Stimulated activated naive CD8-positive, alpha-beta T cell treated with anti-CD3 and anti-CD28 coated beads, Interleukin-15, Interleukin-2, amounts not matched to agents 100 U/mL and 50 U/mL, for 24 hours (primary cell): ENCODE measurements at regions not wholly inside any gene's neighbourhood (a gene's known extent, or its start where the extent isn't known, plus 50 kb on each side); places are given as distances from the start of the nearest gene placed in this dataset.

Experiments used
- ATAC-seq: fragments of 150-1000 bp; cut with Tn5 transposase; one replicate; pipeline ENCODE4 v1.10.0; 2021
- DNase-seq: peaks from one replicate; pipeline ENCODE4 v3.0.0; 2021

DNA sequence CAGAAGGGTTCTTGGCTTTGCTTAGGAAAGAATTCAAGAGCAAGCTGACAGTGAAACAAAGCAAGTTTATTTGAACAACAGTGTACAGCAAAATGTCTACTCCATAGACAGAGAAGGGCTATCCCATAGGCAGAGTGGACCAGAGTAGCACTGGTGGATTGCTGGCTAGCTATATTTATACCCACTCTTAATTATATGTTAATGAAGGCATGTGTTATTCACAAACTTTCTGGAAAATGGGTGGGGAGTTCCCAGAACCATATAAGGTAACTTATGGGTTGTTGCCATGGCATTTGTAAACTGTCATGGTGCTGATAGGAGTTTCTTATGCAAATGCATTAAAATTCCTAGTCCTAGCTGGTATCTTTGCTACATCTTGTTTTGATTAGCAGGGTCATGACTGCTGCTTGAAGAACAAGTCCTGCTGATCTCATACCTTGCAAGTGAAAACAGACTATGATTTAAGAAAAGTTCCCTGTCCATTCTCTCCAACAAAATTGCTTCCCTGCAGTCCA is 330.5 kb downstream of the BUD13 start:
- no peak for ATAC-seq
- DNase-seq, result no peak

- ATAC-seq (no peak), DNase-seq (no peak)
These were observed 333.5 kb downstream of the BUD13 start for GRCh38 chr11:116439361-116439677.

DNA sequence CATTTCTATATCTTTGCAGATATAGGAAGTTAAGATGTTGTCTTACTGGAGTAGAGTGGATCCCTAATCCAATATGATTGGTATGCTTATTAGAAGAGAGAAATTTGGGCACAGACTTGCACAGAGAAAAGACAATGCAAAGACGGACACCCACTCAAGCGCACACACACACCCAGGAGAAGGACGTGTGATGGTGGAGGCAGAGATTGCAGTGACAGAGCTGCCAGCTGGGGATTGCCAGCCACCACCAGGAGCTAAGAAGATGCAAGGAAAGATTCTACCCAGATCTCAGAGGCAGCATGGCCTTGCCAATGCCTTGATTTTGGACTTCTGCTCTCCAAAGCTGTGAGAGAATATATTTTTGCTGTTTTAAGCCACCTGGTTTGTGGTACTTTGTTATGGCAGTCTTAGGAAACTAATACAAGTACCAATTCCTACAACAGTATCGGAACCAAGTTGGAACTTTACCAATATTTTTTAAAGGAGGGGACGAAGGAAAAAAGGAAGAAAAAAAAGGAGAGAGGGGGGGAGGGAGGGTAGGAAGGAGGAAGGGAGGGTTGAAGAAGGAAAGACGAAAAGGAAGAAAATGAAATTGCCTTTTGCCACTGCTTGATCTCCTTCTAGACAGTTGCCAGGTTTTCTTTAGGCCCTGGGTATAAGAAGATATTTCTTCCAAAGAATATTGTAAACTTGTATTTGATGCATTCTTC is 334.0 kb downstream of the BUD13 start:
- ATAC-seq (no peak), DNase-seq (no peak)

GRCh38 chr11:116434986-116435385 is 337.8 kb downstream of the BUD13 start:
- DNase-seq, result no peak
- no peak for ATAC-seq

- ATAC-seq (no peak), DNase-seq (no peak)
These were observed 340.5 kb downstream of the BUD13 start for GRCh38 chr11:116432301-116432700.

GRCh38 chr11:116431842-116432241 is 340.9 kb downstream of the BUD13 start:
- DNase-seq (no peak), ATAC-seq (no peak)

GRCh38 chr11:116428638-116428975 is 344.2 kb downstream of the BUD13 start:
- DNase-seq (no peak), ATAC-seq (no peak)

DNA sequence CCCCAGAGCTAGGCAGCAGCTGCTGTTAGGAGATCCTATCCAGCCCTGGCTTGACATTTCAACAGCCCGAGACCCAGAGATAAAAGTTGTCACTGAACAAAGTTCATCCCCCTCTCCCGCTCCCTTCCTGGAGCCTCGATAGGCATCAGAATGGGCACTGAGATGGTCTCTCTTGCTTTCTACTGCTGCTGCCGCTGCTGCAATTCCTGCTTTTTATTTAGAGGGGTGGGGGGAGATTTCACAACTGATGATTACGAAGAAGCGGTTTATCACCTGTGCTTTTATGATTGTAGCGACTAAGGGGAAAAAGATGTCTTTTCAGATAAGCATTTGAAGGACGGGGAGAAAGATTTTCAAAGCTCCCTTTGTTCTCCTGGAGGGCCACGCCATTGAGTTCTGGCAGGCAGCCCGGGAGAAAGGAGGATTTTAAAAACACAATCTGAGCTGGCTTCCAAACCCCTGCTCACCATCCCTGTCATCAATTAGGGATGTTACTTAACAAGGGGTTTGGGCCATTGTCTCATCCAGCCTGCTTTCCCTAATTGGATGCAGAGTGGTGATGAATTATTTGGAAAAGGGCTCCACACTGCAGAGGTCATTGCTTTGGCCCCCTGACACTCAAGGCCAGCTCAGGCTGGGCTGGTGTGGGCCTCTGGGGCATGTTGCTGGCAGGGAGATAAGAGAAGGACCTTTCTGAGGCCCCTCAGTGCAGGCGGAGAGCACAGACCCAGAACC is 344.7 kb downstream of the BUD13 start:
- ATAC-seq, result no peak
- DNase-seq, result no peak

- ATAC-seq, result no peak
- DNase-seq, result no peak
These were observed 345.4 kb downstream of the BUD13 start for GRCh38 chr11:116427337-116427902.

GRCh38 chr11:116426761-116427160 is 346.0 kb downstream of the BUD13 start:
- DNase-seq, result no peak
- no peak for ATAC-seq

- ATAC-seq (no peak), DNase-seq (no peak)
These were observed 348.0 kb downstream of the BUD13 start for GRCh38 chr11:116424615-116425261.

- DNase-seq (no peak), ATAC-seq (no peak)
These were observed 349.7 kb downstream of the BUD13 start for GRCh38 chr11:116422956-116423600.

- ATAC-seq, result no peak
These were observed 350.2 kb downstream of the BUD13 start for GRCh38 chr11:116422556-116422955.

GRCh38 chr11:116421529-116422185 is 351.1 kb downstream of the BUD13 start:
- ATAC-seq, result no peak
- no peak for DNase-seq

More at GRCh38 chr11:116422556-116422955, 350.2 kb downstream of the BUD13 start:
- no peak for DNase-seq

- no peak for DNase-seq
- ATAC-seq, result no peak
These were observed 351.8 kb downstream of the BUD13 start for GRCh38 chr11:116420770-116421528.

DNA sequence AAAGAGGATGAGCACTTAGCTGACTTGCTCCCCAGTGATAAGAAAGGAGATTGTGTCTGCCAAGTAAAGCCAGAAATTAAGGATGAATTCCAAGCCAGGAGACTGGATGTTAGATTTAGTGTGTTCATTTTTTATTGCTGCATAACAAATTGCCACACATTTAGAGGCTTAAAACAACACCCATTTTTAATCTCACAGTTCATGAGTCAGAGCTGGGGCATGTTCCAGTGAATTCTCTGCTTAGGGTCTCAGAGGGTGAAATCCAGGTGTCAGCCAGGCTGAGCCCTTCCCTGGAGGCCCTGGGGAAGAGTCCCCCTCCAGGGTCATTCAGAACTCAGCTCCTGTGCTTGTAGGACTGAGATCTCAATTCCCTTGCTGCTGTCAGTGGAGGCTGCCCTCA is 352.8 kb downstream of the BUD13 start:
- no peak for DNase-seq
- no peak for ATAC-seq

DNA sequence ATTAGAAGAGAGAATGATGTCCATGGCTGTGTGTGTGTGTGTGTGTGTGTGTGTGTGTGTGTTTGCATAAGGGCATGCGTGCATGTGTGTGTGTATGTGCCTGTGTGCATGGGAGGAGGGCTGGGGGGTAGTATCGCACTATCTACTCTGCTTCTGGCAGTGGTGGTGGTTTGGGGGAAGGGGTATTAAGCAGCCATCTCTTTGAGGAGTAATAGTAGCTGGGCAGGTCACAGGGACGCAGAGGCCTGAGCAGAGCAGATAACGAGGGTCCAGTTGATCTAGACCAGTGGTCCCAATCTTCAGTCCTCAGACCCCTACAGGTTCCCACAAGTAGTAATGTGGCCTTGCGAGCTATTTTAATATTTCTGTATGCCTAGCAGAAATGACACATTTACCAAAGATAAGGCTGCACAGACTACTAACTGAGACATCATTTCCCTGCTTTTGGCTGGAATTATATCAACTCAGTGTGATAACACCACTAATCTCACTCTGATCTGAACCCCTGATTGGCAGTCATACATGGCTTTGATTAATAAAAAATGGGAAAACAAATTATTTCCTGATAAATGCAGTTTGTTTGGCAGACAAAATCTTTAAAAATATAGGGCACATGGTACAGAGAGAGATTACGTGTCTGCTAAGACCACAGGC is 354.3 kb downstream of the BUD13 start:
- DNase-seq (no peak), ATAC-seq (no peak)

DNA sequence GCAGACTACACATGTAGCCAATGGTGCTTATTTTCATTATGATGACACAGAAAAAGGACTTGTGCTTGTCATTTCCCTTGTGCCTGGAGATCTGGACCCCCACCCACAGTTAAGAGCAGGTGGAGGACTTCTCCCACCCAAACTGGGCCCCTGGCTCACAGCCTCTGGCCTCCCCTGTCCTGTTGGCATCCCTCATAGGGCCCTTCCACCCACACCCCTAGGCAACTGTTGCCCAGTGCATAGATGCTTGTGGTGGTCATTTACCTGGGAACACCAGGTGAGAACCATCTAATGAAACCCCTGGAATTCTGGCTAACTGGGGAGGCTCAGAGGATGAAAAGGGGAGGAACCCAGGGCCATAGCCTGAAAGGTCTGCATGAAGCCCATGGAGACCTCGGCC is 355.9 kb downstream of the BUD13 start:
- ATAC-seq, result no peak
- no peak for DNase-seq

DNA sequence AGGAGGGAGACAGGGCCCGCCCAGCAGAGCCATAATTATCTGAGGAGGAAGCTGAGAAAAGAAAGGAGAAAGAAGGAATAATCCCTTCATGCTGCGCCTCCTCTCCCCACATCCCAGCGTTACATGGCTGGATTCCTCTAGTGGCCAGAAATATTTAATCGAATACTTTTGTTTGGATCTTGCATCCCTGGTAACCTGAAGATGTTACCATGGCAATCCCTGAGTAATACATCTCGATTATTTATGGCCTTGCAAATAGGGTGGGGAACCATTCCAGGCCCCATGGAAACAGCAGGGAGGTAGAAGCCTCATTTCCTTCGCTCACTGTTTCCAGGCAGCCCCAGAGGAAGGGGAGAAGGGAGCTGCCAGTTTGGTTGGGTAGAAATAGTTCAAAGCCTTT is 357.7 kb downstream of the BUD13 start:
- ATAC-seq, result no peak

GRCh38 chr11:116414357-116414880 is 358.4 kb downstream of the BUD13 start:
- DNase-seq, result no peak
- no peak for ATAC-seq

More for the DNA sequence above, 357.7 kb downstream of the BUD13 start:
- no peak for DNase-seq
